WERI-Rb-1 (cell line): ENCODE measurements at regions not wholly inside any gene's neighbourhood (a gene's known extent, or its start where the extent isn't known, plus 50 kb on each side); places are given as distances from the start of the nearest gene placed in this dataset.

Experiments used
- DNase-seq: peaks from one replicate; pipeline ENCODE4 v3.0.0-alpha.2; 2020
- H3K27ac ChIP-seq: fragments of 250-450 bp; sonication (Bioruptor Pico); 2 replicates; pipeline ENCODE4 v1.5.1; 2020; ENCODE audit warnings: mild to moderate bottlenecking, moderate library complexity
- H3K27me3 ChIP-seq: fragments of 250-450 bp; sonication (Bioruptor Pico); 2 replicates; pipeline ENCODE4 v1.5.1; 2021; ENCODE audit warnings: mild to moderate bottlenecking, low read depth, moderate library complexity; ENCODE audit not compliant: insufficient read depth, severe bottlenecking
- H3K36me3 ChIP-seq: fragments of 250-450 bp; sonication (Bioruptor Pico); 2 replicates; pipeline ENCODE4 v1.5.1; 2020; ENCODE audit warnings: mild to moderate bottlenecking, moderate library complexity
- H3K4me3 ChIP-seq: 2 replicates; pipeline ENCODE4 v1.5.1; 2011; ENCODE audit warnings: low read depth, mild to moderate bottlenecking, control low read depth, low read length
- H3K9me3 ChIP-seq: fragments of 250-450 bp; sonication (Bioruptor Pico); 2 replicates; pipeline ENCODE4 v1.5.1; 2021; ENCODE audit warnings: mild to moderate bottlenecking, moderate library complexity; ENCODE audit not compliant: severe bottlenecking
- TF ChIP-seq, protein P1 (sequence below): IDR thresholded peaks from 2 replicates; pipeline ENCODE4 v1.5.1; 2011; ENCODE audit warnings: low read depth, mild to moderate bottlenecking, control low read depth, inconsistent platforms, low read length

DNA sequence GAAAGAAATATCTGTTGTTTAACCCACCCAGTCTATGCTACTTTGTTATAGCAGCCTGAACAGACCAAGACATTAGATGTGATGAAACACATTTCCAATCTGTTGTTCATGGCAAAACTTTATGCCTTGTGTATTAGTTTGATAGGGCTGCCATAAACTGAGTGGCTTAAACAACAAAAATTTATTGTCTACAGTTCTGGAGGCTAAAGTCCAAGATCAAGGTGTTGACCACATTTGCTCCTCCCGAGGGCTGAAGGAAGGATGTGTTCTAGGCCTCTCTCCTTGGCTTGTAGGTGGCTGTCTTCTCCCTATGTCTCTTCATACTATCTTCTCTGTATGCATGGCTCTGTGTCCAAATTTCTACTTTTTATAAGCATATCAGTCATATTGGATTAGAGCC, 94.1 kb upstream of the HIVEP3 start:
- H3K27ac ChIP-seq = no peak overlapping the region
- TF ChIP-seq, protein P1, sequence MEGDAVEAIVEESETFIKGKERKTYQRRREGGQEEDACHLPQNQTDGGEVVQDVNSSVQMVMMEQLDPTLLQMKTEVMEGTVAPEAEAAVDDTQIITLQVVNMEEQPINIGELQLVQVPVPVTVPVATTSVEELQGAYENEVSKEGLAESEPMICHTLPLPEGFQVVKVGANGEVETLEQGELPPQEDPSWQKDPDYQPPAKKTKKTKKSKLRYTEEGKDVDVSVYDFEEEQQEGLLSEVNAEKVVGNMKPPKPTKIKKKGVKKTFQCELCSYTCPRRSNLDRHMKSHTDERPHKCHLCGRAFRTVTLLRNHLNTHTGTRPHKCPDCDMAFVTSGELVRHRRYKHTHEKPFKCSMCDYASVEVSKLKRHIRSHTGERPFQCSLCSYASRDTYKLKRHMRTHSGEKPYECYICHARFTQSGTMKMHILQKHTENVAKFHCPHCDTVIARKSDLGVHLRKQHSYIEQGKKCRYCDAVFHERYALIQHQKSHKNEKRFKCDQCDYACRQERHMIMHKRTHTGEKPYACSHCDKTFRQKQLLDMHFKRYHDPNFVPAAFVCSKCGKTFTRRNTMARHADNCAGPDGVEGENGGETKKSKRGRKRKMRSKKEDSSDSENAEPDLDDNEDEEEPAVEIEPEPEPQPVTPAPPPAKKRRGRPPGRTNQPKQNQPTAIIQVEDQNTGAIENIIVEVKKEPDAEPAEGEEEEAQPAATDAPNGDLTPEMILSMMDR = no peak
- H3K9me3 ChIP-seq = no peaks in the 10 kb centered on the region
- no peaks in the 10 kb centered on the region for H3K27me3 ChIP-seq
- no peaks in the 10 kb centered on the region for H3K36me3 ChIP-seq
- no peak for DNase-seq
- no peak overlapping the region for H3K4me3 ChIP-seq

DNA sequence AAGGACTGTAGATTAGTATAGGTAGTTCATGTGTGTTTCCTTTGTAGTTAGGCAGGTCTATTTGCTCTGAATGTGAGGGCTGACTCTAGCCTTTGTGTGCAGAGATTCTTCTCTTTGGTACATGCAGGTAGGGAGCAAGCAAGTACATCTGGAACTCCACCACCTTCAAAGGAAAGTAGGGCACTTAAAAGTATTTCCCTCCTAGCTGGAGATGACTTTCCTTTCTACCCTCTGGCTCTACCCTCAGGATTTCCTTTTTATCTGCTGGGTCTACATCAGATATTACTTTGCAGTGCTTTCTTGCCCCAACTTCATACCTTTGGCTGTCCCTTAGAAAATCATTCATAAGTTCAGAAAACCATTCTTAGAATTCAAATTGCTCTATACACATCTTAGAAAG, 91.7 kb upstream of the HIVEP3 start:
- no peaks in the 10 kb centered on the region for H3K36me3 ChIP-seq
- DNase-seq = no peak
- TF ChIP-seq, protein P1 = no peak
- no peak overlapping the region for H3K27ac ChIP-seq
- no peaks in the 10 kb centered on the region for H3K27me3 ChIP-seq
- no peaks in the 10 kb centered on the region for H3K9me3 ChIP-seq
- H3K4me3 ChIP-seq = no peak overlapping the region

DNA sequence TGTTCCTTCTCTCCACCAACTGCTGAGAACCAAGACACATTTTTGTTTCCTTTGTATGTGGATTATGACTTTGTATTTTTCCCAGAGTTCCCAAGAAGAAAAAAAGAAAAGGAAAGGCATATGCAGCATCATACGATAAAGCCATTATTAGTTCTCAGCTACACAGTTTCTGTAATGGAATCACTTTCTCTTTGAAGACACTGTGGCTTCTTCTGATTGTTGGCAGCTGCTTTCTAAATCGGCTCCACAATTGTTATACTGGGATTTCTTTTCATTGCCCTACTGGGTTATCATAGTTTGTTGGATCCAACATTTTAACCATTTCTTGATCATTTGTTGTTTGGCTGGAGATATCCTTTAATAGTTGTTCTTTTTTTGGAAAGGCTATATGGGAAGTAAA, 89.5 kb upstream of the HIVEP3 start:
- no peak for DNase-seq
- TF ChIP-seq, protein P1 = no peak
- no peak overlapping the region for H3K27ac ChIP-seq
- no peaks in the 10 kb centered on the region for H3K27me3 ChIP-seq
- H3K36me3 ChIP-seq = no peaks in the 10 kb centered on the region
- H3K4me3 ChIP-seq = no peak overlapping the region
- H3K9me3 ChIP-seq = no peaks in the 10 kb centered on the region

DNA sequence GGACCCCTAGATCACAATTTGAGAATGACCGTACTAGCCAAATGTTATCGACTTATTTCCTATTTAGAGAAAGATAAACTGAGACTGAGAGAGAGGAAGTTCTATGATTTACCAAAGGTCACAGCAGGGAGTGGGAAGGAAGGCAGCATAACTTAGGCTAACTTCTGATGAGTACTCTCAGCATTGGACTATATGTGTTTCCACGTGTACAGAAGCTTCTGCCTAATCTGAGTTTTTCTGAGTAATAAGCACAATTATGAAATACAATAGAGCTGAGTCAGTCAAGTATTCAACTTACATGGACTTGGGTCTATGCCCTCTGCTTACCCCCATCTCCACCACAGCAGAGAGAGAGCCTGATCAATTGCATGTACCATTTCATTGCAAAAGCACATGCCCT, 88.1 kb upstream of the HIVEP3 start:
- H3K9me3 ChIP-seq = no peaks in the 10 kb centered on the region
- H3K4me3 ChIP-seq = no peak overlapping the region
- no peaks in the 10 kb centered on the region for H3K36me3 ChIP-seq
- TF ChIP-seq, protein P1 = no peak
- H3K27me3 ChIP-seq = no peaks in the 10 kb centered on the region
- H3K27ac ChIP-seq = no peak overlapping the region
- no peak for DNase-seq

DNA sequence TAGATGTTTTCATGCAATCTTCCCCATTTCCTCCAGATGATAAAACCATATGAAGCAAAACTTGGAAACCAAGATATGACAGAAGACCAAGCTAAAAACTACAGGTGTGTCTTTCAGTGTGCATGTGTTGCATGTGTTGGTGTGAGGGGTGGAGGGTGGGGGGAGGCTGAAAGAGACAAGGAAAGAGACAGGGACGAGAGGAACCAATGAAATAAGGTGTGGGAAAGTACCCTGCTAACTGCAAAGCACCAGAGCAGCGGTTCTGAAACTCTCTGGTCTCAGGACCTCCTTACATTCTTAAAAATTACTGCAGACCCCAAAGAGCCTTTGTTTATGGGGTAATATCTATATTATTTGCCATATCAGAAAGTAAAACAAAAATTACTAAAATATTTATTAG, 87.4 kb upstream of the HIVEP3 start:
- no peak overlapping the region for H3K4me3 ChIP-seq
- DNase-seq = no peak
- H3K36me3 ChIP-seq = no peaks in the 10 kb centered on the region
- TF ChIP-seq, protein P1 = no peak
- no peaks in the 10 kb centered on the region for H3K9me3 ChIP-seq
- no peaks in the 10 kb centered on the region for H3K27me3 ChIP-seq
- no peak overlapping the region for H3K27ac ChIP-seq

DNA sequence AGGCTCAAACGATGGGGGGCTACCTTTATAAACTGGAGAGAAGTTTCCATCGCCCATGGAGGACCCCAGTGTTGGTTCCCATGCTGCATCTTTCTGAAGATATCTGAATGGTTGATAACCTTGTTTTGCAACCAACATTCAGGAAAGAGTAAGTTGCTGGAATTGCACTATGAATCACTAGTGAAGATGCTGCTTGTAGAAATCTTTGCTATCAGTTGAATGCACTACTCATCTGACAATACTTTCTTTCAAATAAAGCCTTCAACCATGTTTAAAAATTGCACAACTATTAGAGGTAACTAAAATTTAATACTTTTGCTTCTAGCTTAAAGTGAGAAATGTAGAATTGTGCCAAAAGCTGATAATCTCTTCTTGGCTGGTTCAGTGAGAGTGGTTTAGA, 86.8 kb upstream of the HIVEP3 start:
- TF ChIP-seq, protein P1 = no peak
- no peaks in the 10 kb centered on the region for H3K36me3 ChIP-seq
- no peak overlapping the region for H3K27ac ChIP-seq

More for the DNA sequence above, 86.8 kb upstream of the HIVEP3 start:
- no peak for DNase-seq
- Histone ChIP-seq H3K27me3 (no peaks in the 10 kb centered on the region), H3K4me3 (no peak overlapping the region), H3K9me3 (no peaks in the 10 kb centered on the region)
